Stimulated activated CD4-positive, alpha-beta T cell treated with anti-CD3 and anti-CD28 coated beads, Interleukin-15, amount 100 ng/mL, for 48 hours (primary cell): ENCODE measurements at regions not wholly inside any gene's neighbourhood (a gene's known extent, or its start where the extent isn't known, plus 50 kb on each side); places are given as distances from the start of the nearest gene placed in this dataset.

ENCODE experiments used
- DNase-seq, 2 donors: peaks; one replicate each; pipeline ENCODE4 v3.0.0-alpha.2; 2020; ENCODE audit warnings: low read depth in 2 of 2

DNA sequence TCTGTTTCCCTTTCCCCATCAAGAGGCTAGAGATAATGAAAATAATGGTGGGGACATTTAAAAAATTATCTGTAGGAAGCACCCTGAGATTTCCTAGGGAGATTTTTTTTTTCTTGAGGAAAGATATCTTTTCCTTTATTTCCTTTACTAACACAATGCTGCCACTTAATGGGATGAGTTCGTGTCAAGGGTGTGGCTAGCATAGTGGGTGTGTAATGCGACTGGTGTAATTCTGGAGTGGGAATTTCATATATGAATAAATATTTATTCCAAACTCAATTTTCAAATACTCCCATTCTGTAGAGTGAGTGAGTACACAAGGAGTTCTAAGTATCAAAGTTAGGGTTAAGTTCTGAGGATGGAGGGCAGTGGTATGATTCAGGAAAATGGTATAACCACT, 66.1 kb upstream of the GALNT15 start:
- no peak for DNase-seq

DNA sequence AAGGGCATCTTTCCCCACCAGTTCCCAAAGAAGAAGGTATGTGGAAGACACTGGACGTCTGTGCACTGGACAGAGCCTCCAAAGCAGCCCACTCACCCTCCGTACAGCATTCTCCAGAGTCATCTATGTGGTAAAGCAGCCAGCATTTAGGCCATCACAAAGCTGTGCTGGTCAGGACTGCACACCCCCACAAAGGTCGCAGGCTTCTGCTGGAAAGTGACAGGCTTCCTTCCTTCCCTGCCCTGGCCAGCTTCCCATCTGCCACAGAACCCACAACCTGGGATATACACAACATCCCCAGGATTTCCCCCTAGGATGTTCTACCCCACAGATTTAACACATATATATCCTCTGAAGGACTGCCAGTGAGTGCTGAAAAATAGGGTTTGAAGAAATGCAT, 64.6 kb upstream of the GALNT15 start:
- no peak for DNase-seq

DNA sequence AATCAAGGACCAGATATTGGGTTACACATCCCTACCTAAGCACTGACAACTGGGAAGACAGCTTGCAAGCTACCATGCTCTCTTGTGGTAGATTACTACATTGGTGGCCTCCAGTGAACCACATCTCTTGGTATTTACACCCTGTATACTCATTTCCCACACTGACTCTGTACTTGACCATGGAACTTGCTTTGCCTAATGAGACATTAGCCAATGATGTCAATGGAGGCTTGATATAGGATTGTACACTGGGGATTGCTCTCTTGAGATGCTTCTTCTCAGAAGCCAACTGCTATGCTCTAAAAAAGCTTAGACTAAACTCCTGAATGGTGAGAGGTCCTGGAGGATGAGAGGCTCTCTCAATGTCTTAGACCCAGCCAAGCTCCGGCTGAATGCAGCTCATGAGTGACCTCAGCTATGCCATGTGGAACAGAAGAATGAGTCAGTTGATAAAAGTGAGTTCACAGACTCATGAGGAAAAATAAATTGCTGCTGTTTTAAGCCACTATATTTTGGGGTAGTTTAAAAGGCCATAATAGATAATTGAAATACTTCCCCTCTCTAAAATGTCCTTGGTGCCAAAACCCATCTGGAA, 61.5 kb upstream of the GALNT15 start:
- DNase-seq = no peak

DNA sequence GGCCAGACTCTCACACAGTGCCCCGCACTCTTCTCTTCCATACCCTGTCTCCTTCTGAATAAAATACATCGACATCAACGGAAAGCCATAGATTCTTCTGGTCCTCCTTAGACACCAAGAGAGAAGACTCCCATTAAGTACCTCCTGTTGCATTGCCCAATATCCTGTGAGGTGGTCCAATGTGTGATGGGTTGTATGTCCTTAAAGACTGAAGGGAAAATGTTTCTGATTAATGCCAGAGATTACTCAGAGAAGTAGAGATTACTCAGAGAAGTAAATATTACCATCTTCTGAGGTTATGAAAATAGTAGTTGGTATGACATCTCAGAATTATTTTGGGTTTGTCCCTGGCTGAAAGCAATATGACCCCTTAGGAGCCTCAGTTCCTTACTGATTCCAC, 60.8 kb upstream of the GALNT15 start:
- DNase-seq = no peak

DNA sequence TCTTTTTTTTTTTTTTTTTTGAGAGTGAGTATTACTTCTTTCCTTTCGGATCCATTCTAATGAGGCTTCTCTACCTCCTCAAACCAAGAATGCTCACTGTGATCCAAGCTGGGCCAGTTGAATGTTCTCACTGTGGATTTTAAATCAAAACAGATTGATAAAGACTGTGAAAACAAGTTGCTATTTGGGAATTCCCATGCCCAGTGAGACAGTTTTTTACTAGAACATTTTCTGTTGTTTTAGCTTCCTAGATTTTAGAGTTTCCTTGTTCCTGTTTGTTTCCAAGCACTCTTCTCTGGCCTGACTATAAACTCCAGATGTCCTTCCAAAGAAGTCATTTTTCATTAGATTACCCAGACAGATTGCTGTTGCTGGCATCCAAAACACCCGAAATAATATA, 60.1 kb upstream of the GALNT15 start:
- no peak for DNase-seq

DNA sequence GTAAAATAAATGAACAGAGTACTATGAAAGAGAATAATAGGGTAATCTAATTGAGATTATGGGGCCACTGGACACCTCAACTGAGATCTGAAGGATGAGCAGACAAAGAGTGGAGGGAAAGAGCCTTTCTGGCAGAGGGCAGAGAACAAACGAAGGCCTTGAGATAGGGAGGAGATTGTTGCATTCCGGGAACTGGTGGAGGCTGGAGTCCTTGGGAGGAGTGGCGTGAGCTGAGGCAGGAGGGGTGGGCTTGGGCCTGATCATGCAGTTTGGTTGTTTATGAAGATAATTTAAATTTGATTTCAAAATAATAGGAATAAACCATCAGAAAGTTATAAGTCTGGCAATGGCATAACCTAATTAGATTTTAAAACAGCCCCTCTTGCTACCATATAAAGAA, 59.5 kb upstream of the GALNT15 start:
- no peak for DNase-seq

DNA sequence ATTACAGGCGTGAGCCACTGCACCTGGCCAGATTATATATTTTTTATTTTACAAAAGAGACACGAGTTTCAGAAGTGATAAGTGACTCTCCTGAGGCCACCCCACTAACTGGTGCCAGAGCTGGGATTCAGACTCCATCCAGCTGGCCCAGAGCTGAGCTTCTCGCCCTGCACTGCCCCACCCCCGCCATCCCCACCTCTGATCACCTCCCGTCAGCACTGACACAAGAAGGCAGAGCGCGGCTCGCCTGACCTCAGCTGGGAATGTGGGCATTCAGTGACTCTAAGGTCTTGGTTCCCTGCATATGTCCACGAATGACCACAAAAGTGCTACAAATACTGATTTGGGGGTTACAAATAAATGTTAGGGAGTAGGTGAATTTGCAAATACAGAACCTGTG, 56.1 kb upstream of the GALNT15 start:
- DNase-seq = no peak

DNA sequence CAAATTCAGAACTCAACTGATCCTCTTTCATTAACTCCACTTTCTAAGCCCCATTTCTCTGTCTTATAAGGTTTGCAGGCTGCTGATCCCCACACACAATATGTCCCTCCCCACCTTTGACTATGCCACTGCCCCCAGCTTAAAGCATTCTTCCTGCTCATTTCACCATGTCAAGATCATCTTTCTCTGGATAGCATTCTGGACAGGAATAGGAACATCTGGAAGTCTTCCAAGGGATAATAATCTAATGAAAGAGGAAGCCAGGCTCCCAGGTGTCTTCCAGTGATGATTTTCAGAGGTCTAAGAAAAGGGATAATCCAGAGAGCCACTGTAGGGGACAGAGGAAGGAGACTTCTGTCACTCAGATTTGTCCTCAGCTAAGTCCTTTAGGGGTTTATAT, 54.6 kb upstream of the GALNT15 start:
- no peak for DNase-seq

DNA sequence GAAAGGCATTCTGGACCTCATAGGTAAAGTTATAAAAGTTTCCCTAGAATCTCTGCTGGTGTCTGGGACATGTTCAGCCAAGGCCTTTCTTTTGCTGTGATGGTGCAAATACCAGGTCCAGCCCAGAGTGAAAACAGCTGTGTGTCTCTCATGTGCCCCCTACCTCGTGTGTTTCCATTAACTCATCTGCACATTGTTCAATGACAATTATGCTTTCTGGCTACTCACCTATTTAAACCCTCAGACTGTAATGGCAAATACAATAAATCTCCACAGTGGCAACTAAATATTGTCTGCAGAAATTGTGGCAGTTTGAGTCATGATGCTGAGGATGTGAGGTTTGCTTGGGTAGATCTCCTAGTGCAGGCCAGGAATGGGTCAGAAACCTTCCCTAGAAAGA, 53.1 kb upstream of the GALNT15 start:
- DNase-seq = no peak

DNA sequence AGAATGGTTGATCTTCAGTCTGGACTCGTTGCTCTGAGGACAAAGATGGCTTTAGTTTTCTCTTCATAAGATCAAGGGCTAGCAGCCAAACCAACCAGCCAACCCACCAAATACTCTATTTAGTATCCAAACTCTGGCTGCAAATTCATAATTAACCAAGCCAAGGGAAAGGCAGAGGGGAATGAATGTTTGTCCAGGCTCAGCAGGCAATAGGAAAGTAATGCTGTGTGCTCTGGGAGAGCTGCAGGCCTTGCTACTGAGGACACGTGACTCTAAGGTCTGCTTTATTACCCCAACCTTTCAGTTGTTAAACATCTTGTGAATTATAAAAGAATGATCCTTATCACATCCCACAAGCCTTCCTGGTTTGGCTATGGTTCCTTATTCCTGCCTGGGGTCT, 52.3 kb upstream of the GALNT15 start:
- DNase-seq = no peak

DNA sequence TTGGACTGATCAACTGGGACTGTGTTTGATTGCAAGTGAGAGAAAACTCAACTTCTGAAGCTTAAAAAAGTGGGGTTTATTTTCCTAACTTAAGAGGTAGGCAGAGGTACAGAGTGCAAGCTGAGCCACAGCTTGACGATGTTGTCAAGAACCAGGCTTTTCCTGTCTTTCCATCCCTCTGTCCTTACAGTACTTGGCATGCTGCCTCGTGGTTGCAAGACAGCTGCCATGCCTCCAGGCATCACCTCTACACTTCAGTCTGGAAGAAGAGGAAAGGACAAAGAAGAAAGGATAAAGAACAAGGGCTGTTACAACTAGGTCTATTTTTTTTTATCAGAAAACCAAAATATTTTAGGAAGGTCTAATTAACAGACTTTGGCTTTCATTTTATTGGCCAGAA, 51.8 kb upstream of the GALNT15 start:
- DNase-seq = no peak

DNA sequence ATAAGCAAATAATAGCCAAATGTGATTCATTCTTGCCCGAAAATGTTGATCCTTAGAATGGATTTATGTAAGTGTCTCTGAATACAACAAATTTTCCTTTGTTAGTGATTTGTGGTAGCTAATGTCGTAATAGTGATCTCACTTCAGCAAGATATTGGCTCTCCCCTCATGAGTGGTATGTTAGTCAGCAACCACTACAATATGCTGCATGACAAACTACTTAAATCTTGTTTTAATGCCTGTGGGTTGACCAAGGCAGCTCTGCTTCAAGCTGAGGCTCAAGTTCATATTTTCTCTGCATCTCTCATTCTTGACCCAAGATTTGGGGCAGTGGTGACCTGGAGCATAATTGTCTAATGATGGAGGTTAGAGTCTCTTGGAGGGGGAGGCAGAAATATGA, 49.8 kb upstream of the GALNT15 start:
- DNase-seq = no peak
